Suppressor macrophage treated with lipopolysaccharide for 1 hour (primary cell): ENCODE measurements at regions not wholly inside any gene's neighbourhood (a gene's known extent, or its start where the extent isn't known, plus 50 kb on each side); places are given as distances from the start of the nearest gene placed in this dataset.
"Not testable (repeated sequence)": the region's sequence is repeated elsewhere in the genome, so short reads cannot be mapped to it uniquely, and the experiment has no call there.

ENCODE experiments used
- DNase-seq, 3 donors: peaks; one replicate each; pipeline ENCODE4 v3.0.0-alpha.2; 2020 to 2022

DNA sequence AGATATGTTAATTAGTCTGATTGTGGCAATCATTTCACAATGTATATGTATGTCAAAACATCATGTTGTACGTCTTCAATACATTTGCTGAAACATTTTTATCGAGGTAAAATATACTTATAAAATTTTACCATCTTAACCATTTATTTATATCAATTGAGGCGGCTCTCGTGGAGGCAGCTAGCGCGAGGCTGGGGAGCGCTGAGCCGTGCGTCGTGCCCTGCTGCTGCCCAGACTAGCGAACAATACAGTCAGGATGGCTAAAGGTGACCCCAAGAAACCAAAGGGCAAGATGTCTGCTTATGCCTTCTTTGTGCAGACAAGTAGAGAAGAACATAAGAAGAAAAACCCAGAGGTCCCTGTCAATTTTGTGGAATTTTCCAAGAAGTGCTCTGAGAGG lies 202.5 kb upstream of the PBX1 start:
- no peak for DNase-seq

DNA sequence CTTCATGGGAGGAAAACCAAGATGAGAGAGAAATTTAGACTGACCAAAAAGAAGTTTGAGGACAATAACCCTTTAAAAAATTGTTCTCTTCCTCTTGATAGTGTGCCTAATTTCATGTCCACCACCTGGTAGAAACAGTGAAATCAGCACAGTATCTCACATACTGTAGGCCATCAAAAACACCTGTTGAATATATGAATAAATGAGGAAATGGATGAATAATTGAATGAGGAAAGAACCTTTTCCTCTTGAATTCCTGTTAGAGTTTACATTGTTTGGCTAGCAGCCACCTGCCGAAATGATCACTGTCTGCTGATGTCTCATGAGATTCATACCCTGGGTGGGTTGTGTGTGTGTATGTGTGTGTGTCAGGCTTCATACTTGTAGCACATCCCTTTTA lies 198.7 kb upstream of the PBX1 start:
- no peak for DNase-seq

- DNase-seq: no peak
Observed at GRCh38 chr1:164361927-164362326, 197.1 kb upstream of the PBX1 start.

GRCh38 chr1:164363980-164364379 lies 195.0 kb upstream of the PBX1 start:
- no peak for DNase-seq

DNA sequence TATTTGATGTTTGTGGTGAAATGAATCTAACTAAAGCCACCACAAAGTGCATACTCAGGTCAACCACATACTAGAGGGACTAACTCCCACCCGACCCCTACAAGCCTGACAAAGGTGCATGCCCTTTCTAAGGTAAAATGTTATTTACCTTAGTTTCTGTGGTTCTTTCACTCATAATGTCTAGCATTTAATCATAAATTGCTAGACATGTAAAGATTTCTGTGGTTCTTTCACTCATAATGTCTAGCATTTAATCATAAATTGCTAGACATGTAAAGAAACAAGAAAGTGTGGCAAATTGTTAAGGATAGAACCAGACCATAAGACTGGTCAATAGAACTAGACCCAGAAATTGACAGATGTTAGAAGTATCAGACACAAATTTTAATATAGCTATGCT lies 193.0 kb upstream of the PBX1 start:
- no peak for DNase-seq

DNA sequence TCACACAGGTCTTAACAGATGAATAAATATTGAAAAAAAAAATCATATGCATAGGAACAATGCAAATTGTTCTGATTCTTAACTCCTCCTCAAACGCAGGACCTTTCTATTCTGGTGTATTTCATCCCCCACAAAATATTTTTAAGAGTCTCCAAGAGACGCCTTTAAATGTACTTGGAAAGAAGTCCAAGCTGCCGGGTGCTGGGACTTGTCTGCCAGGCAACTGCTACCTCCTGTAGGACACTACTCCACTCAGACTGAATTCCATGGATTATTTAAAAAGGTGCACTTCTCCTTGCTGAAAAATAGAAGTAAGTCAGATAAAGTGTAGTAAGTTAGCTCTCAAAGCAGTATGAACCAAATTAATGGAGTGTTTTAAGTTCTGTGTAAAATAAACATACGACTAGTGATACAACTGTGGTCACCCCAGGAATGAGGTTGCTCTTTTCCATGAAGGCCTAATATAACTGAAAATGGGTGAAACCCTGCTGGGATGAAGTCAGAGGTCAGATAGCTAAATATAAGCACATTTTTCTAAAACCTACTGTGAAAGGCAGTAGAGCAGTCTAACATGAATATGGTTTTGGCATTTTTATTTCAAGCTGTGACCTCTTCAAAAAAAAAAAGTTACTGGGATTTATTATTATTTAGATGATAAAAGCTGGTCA lies 189.2 kb upstream of the PBX1 start:
- DNase-seq: no peak

DNA sequence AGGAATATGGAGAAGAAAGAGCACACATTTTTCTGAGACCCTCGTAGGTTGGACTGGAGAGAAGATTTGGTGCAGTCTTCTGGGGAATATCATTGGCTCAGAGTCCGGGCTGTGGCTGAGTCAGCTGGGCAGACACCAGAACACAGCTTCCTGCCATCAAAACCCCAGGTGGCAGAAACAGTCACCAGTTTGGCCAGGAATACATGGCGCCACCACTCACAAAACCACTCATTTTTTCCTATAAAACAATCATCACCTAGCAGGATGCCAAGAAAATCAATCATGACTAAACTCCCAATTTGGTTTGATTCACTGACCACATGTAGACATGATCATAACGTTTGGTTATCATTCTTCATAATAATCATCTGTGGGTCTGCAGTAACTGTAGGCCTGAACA lies 178.1 kb upstream of the PBX1 start:
- no peak for DNase-seq

DNA sequence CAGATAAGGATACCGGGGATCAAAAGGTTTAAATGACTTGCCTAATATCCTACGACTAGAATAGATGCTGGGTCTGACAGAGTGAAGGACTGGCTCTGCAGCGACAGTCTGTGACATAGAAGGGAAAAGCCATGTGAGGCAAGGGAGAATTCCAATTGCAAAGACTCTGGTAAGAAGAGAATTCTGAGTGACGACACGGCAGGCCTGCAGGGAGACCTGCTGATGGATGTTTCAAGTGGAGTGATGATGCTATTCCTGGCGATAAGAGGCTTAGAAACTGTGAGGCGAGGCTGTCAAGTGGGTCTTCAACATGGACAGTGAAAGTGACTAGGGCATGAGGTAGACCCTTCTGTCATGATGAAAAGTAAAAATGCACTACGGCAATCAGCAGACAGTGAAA lies 176.6 kb upstream of the PBX1 start:
- DNase-seq: no peak

DNA sequence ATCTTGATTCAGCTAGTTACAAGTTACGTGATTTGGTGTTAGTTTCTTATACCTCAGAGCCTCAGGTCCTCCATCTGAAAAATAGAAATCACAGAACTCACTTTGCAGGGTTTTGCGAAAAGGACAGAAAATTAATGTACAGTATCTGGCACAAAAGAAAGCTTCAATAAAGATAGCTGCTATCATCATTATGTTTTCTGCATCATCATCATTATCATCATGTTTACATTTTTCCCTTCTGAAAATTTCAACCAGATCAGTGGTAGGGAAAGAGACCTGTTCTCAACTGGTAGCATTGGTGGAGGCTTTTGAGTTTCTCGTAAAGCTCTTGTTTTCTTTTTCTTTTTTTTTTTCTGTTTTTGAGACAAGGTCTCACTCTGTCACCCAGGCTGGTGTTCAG lies 174.7 kb upstream of the PBX1 start:
- no peak for DNase-seq

DNA sequence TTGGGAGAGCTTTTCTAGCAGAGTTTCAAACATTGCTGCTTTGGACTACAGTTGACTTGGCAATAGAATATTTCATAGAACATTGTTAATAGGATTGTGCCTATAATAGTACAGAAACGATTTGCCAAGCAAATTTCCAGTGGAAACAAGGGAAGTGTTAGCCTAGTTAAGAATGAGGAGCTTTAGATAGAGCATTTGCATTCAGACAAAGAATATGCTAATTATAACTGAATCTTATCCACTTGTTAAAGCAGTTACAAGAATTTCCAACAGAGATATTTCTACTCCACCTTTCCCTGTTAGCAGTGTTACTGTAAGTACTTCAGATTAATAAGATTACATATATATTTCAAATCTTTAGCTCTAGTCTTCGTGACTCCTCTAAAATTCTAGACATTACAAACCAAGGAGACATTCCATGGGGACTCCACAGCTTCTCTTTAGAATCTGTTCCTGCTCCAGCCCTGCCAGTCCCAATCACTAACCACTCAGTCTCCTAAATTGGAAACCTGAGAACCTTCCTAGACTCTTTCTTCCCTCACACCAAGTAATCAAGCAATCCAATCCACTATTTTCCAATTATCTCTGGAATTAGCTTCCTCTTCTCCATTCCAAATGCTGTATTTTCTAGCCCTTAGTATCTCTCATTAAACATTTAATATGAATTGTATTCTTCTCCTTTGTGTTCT lies 141.8 kb upstream of the PBX1 start:
- no peak for DNase-seq

DNA sequence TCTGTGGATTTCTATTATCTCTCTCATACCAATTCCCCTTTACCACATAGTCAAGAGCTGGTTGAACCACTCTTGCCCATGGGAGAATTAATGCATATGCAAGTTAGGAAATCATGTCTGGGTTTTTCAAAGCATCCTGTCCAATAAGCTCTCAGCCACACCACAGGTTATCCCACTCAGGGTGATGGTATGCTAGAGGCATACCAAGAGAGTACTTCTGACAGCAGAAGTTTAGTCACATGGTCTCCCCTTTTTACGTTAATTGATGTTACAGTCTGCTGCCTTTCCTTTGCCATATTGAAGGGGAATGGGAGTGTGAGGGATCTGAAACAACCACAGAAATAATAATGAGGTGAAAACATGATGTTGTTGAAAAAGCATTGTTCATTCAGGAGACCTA lies 135.8 kb upstream of the PBX1 start:
- no peak for DNase-seq

DNA sequence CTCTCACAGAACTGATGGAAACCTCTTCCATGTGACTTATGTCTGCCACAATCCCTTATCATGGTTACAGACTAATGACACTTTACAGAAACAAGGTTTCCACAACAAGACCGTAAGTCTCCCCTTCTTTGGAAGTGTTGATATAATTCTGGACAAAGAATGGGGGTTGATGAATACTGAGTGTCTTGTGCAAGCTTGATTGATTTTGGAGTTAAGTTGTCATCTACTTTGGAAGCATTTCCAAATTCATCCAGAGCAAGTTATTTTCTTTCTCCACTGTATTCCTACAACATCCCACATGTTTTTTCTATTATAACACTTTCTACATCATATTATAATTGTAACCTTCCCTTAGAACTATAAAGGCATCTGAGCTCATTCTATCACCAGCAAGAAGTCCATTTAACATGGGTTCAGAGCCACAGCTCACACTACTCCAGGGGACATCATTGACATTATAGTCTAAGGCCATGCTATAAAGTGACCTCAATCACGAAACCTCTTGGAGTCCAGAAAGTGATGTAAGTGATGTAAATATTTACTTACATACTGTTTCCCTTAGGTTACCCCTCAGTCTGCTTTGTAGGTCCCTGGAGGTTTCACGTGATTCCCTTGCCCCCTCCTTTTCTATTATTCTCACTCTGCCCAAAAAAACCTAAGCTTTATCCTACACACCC lies 125.7 kb upstream of the PBX1 start:
- no peak for DNase-seq

- DNase-seq: no peak
Observed at GRCh38 chr1:164433818-164434170, 125.2 kb upstream of the PBX1 start.

DNA sequence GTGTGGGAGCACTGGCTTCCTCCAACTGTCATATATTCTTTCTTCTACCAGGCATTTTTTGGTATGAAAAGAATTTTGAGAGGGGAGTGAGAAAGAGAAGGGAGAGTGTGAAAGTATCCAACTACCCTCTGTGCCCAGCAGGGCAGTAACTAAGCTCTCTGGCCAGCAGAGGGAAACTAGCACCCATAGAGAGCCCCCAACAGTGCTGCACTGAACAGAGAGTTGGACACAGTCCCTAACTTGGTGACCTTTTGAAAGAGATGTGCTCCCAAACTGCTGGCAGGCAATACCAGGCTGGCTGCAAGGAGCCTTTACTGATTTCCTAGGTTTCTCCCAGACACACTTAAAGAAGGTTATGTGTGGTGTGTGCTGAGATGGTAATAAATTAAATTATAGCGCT lies 118.8 kb upstream of the PBX1 start:
- DNase-seq: no peak

DNA sequence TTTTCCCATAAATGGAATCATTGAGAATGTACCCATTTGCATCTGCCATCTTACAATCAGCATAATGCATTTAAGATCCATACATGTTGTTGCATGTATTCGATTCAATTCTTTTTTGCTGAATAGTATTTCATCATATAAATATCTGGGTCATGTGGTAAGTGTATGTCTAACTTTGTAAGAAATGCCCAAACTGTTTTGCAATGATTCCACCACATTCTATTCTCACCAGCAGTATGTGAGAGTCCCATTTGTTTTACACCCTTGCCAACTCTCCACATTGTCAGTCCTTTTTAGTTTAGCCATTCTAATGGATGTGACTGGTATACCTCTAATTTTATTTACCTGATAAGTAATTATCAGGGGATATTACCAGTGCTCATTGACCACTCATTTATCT lies 115.8 kb upstream of the PBX1 start:
- no peak for DNase-seq

DNA sequence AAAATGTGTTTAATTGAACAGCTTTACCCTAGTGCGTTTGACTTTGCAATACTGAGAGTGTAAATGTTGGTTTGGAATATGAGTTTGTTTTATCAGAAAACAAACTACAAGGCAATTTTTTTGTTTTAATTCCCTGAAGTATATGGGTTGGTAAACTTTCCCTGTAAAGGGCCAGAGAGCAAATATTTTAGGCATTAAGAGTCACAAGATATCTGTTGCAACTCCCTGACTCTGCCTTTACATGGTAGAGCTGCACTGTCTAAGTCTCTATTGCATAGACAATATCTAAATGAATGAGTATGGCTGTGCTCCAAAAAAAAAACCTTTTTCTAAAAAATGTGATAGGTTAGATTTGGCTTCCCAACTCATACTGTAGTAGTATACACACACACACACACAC lies 115.1 kb upstream of the PBX1 start:
- no peak for DNase-seq

DNA sequence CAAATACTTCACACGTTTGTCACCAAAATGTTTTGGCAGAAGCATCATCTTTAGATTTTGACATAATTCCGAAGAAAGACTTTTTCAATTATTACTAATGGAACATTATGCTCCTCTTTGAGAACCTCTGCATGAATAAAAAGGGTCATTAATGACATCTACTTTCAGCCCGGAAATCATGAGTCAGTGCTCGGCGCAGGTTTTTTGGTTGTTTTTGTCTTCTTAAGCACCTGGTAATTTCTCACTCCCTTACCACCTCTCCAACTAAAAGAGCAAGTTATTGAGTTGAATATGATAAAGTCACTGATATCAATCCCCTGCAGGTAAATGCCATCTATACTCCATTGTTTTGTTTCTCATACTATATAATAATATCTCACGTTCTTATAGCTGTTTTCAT lies 113.0 kb upstream of the PBX1 start:
- DNase-seq: no peak

DNA sequence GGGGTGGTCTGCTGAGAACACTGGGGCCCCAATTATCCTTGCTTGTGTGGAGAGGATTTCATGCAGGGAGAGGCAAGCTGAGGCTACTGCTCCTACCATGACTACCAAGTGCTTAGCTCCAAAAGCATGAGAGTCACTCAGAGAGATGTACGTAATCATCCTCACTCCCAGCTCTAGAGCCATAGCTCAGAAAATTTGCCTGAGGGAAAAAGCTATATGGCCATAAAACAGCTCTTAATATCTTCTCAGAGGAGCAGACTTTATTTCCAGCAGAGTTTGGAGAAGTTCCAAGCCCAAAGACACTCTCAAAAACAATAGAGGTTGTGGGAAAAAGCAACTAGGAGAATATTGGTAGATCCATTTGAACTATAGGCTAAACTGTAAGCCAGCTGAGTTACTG lies 106.4 kb upstream of the PBX1 start:
- DNase-seq: no peak

DNA sequence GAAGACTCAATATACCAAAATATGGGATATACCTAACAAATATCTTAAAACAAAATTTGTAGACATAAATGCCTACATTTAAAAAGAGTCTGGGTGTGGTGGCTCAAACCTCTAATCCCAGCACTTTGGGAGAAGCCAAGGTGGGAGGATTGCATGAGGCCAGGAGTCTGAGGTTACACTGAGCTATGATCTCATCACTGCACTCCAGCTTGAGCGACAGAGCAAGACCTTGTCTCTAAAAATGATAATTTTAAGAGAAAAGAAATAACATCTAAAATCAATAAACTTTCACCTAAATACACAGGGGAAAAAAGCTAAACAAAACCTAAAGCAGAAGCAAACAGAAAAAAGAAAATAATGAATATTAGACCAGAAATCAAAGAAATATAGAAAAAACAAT lies 102.7 kb upstream of the PBX1 start:
- DNase-seq: no peak

- DNase-seq: not testable (repeated sequence)
Observed at GRCh38 chr1:164459176-164459575, 99.8 kb upstream of the PBX1 start.

GRCh38 chr1:164466001-164466421 lies 93.0 kb upstream of the PBX1 start:
- no peak for DNase-seq

GRCh38 chr1:164466429-164466828 lies 92.6 kb upstream of the PBX1 start:
- DNase-seq: no peak

- no peak for DNase-seq
Observed at GRCh38 chr1:164470996-164471395, 88.0 kb upstream of the PBX1 start.

DNA sequence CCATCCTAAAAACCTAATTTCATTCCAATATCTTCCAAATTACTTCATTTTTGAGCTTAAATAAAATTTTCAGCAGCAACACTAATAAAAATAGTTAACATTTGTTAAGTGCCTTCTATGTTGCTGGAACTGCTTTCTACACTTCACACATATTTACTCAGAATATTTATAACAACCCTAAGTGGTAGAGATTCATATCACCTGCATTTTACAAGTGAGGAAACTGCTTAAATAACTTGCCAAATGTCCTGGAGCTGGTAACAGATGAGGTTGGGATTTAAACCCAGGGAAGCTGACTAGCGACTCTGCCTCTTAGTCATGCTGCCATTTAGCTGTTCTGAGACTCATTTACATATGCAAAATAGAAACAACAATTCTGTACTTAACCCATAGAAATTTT lies 86.1 kb upstream of the PBX1 start:
- DNase-seq: no peak

DNA sequence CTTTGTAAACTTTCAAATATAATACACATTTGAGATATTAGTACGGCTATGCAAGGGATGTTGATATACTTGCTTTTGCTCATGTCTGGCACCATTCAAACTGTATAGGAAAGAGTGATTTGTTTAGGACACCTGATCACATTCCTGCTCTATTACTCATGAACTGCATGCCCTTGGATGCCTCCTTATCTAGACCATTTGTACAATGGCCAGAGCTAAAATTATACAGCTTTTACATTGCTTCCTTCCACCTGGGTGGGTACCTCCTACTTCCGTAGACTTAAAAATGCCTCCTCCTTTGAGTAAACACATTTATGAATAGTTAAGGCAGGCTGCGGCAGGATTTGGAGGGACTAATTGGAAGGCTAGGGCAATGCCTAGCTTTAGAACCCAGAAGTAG lies 85.4 kb upstream of the PBX1 start:
- DNase-seq: no peak
